ENCODE measurements at regions not wholly inside any gene's neighbourhood (a gene's known extent, or its start where the extent isn't known, plus 50 kb on each side); places are given as distances from the start of the nearest gene placed in this dataset.

DNA sequence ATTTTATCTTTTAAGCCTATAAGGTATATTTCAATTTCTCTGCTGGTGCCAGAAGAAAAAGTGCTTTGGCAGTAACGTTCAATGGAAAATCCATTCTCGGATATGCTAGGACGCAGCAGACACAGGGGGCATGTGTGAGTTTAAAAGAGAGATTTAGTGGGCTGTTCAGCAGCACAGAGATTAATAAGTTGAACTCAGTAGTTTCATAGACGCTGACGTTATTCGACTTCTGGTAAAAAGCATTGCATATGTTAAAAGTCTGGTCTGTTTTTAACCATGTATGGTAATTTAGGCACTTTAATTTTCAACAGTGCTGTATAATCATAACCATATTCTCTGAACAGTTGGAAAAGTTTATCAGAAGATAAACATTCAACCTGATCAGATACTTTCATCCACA is 99.6 kb downstream of the ATP6V1G3 start:
- no peaks in the 10 kb centered on the region for H3K27me3 ChIP-seq (ENCODE audit: control insufficient read depth, insufficient read depth, low read length)
- in situ Hi-C loops (cut with HindIII; ENCODE audit: low pct_unique_long_range_greater_than_20kb, low sequenced_read_pairs) (no loop called here), intact Hi-C loops (cut with micrococcal nuclease; ENCODE audit: unreplicated experiment) (no loop called here)
- POLR2A ChIA-PET: no interaction called here
- DNase-seq (ENCODE audit: low read depth, low spot score) (no peak), ATAC-seq (no peak)
- BruUV-seq (replicated peaks): no TSS peak
- CTCF ChIA-PET: interaction anchor here (0.6 kb wide), 1 partner anchor 77 kb away, joined by 10 read pairs; no protein-coding TSS in a partner anchor
- H3K9me3 ChIP-seq (ENCODE audit: control insufficient read depth, insufficient read depth, low read depth, low read length): peaks cover 12% of the 10 kb centered on the region; the same call in 1 of the 2 replicates
- H3K4me3 ChIP-seq (ENCODE audit: low read depth in 2 of 2, low read length in 2 of 2): no peak overlapping the region
- H3K36me3 ChIP-seq (ENCODE audit: control insufficient read depth, insufficient read depth, low read length): no peaks in the 10 kb centered on the region
- no peak overlapping the region for H3K27ac ChIP-seq (ENCODE audit: low read length)
- H3K4me1 ChIP-seq (ENCODE audit: control insufficient read depth, insufficient read depth, low read length): peaks cover 5% of the 10 kb centered on the region
- TF ChIP-seq, protein P1, sequence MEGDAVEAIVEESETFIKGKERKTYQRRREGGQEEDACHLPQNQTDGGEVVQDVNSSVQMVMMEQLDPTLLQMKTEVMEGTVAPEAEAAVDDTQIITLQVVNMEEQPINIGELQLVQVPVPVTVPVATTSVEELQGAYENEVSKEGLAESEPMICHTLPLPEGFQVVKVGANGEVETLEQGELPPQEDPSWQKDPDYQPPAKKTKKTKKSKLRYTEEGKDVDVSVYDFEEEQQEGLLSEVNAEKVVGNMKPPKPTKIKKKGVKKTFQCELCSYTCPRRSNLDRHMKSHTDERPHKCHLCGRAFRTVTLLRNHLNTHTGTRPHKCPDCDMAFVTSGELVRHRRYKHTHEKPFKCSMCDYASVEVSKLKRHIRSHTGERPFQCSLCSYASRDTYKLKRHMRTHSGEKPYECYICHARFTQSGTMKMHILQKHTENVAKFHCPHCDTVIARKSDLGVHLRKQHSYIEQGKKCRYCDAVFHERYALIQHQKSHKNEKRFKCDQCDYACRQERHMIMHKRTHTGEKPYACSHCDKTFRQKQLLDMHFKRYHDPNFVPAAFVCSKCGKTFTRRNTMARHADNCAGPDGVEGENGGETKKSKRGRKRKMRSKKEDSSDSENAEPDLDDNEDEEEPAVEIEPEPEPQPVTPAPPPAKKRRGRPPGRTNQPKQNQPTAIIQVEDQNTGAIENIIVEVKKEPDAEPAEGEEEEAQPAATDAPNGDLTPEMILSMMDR (IDR thresholded peaks at IDR 0.05): no peak
- no peak for TF ChIP-seq POLR2AphosphoS5 (IDR thresholded peaks at IDR 0.05; ENCODE audit: low read depth, low read length)
- TF ChIP-seq TCF7L2 (IDR thresholded peaks at IDR 0.05; ENCODE audit: low read depth, low read length): no peak
- TF ChIP-seq, protein P2, sequence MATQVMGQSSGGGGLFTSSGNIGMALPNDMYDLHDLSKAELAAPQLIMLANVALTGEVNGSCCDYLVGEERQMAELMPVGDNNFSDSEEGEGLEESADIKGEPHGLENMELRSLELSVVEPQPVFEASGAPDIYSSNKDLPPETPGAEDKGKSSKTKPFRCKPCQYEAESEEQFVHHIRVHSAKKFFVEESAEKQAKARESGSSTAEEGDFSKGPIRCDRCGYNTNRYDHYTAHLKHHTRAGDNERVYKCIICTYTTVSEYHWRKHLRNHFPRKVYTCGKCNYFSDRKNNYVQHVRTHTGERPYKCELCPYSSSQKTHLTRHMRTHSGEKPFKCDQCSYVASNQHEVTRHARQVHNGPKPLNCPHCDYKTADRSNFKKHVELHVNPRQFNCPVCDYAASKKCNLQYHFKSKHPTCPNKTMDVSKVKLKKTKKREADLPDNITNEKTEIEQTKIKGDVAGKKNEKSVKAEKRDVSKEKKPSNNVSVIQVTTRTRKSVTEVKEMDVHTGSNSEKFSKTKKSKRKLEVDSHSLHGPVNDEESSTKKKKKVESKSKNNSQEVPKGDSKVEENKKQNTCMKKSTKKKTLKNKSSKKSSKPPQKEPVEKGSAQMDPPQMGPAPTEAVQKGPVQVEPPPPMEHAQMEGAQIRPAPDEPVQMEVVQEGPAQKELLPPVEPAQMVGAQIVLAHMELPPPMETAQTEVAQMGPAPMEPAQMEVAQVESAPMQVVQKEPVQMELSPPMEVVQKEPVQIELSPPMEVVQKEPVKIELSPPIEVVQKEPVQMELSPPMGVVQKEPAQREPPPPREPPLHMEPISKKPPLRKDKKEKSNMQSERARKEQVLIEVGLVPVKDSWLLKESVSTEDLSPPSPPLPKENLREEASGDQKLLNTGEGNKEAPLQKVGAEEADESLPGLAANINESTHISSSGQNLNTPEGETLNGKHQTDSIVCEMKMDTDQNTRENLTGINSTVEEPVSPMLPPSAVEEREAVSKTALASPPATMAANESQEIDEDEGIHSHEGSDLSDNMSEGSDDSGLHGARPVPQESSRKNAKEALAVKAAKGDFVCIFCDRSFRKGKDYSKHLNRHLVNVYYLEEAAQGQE (IDR thresholded peaks at IDR 0.05; ENCODE audit: insufficient read depth in 1 of 2, low read depth in 2 of 2, low read length in 1 of 2): no peak
- no peak for TF ChIP-seq SIN3A (IDR thresholded peaks at IDR 0.05; ENCODE audit: borderline replicate concordance, insufficient read depth, low read depth, low read length)

DNA sequence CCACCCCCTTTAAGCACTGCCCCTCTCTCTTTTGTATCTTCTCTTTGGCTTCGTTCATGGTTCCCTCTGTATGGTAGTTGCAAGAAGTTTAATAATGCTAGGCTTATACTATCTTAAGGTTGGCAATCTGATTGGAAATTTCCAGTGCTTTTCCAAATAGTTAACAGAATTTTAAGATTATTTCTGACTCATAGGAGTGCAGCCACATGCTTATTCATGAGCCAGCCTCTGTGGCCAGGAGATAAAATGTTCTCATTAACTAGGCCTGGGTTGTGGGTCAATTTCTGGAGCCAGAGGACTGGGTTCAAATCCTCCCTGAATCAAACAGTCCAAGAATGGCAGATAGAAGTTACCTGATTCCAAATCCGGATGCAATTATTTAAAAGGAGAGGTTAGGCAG is 103.1 kb downstream of the ATP6V1G3 start:
- H3K4me3 ChIP-seq (ENCODE audit: low read depth in 2 of 2, low read length in 2 of 2): no peak overlapping the region
- no peak overlapping the region for H3K27ac ChIP-seq (ENCODE audit: low read length)
- TF ChIP-seq, protein P1 (IDR thresholded peaks at IDR 0.05): no peak
- TF ChIP-seq SIN3A (IDR thresholded peaks at IDR 0.05; ENCODE audit: borderline replicate concordance, insufficient read depth, low read depth, low read length) (no peak), POLR2AphosphoS5 (IDR thresholded peaks at IDR 0.05; ENCODE audit: low read depth, low read length) (no peak), TCF7L2 (IDR thresholded peaks at IDR 0.05; ENCODE audit: low read depth, low read length) (no peak)
- TF ChIP-seq, protein P2 (IDR thresholded peaks at IDR 0.05; ENCODE audit: insufficient read depth in 1 of 2, low read depth in 2 of 2, low read length in 1 of 2): no peak
- H3K36me3 ChIP-seq (ENCODE audit: control insufficient read depth, insufficient read depth, low read length): no peaks in the 10 kb centered on the region
- intact Hi-C loops (cut with micrococcal nuclease; ENCODE audit: unreplicated experiment): no loop called here
- no TSS peak for BruUV-seq (replicated peaks)
- no peak for ATAC-seq
- in situ Hi-C loops (cut with HindIII; ENCODE audit: low pct_unique_long_range_greater_than_20kb, low sequenced_read_pairs): no loop called here
- H3K9me3 ChIP-seq (ENCODE audit: control insufficient read depth, insufficient read depth, low read depth, low read length): peaks cover 6% of the 10 kb centered on the region; the same call in 1 of the 2 replicates
- no peaks in the 10 kb centered on the region for H3K4me1 ChIP-seq (ENCODE audit: control insufficient read depth, insufficient read depth, low read length)
- CTCF ChIA-PET: no interaction called here
- H3K27me3 ChIP-seq (ENCODE audit: control insufficient read depth, insufficient read depth, low read length): no peaks in the 10 kb centered on the region
- DNase-seq (ENCODE audit: low read depth, low spot score): no peak
- POLR2A ChIA-PET: no interaction called here
